Activated naive CD4-positive, alpha-beta T cell treated with anti-CD3 and anti-CD28 coated beads, Interleukin-2, amount 50 U/mL, for 72 hours (primary cell): ENCODE measurements at regions not wholly inside any gene's neighbourhood (a gene's known extent, or its start where the extent isn't known, plus 50 kb on each side); places are given as distances from the start of the nearest gene placed in this dataset.
"Not testable (repeated sequence)": the region's sequence is repeated elsewhere in the genome, so short reads cannot be mapped to it uniquely, and the experiment has no call there.

Experiments
- ATAC-seq, 2 donors: fragments of 150-1000 bp; cut with Tn5 transposase; 2 replicates each; pipeline ENCODE4 v1.10.0; 2021; ENCODE audit warnings: mild to moderate bottlenecking in 2 of 2, moderate library complexity in 2 of 2
- DNase-seq, 2 donors: peaks; one replicate each; pipeline ENCODE4 v3.0.0; 2021 to 2022; ENCODE audit warnings: low spot score in 2 of 2
- H3K27ac Mint-ChIP-seq, 2 donors: one replicate each; pipeline ENCODE4 v1.8.0; 2022; ENCODE audit warnings: mild to moderate bottlenecking in 2 of 2, mixed read lengths in 2 of 2
- H3K36me3 Mint-ChIP-seq, 2 donors: one replicate each; pipeline ENCODE4 v1.8.0; 2022; ENCODE audit warnings: mixed read lengths in 2 of 2
- H3K9me3 Mint-ChIP-seq, 2 donors: one replicate each; pipeline ENCODE4 v1.8.0; 2022; ENCODE audit warnings: mixed read lengths in 2 of 2

GRCh38 chr6:1215884-1216487 is 95.9 kb upstream of the FOXQ1 start:
- Mint-ChIP-seq H3K36me3 (no peaks in the 10 kb centered on the region), H3K27ac (no peak overlapping the region), H3K9me3 (no peaks in the 10 kb centered on the region)
- DNase-seq, result no peak
- no peak for ATAC-seq

DNA sequence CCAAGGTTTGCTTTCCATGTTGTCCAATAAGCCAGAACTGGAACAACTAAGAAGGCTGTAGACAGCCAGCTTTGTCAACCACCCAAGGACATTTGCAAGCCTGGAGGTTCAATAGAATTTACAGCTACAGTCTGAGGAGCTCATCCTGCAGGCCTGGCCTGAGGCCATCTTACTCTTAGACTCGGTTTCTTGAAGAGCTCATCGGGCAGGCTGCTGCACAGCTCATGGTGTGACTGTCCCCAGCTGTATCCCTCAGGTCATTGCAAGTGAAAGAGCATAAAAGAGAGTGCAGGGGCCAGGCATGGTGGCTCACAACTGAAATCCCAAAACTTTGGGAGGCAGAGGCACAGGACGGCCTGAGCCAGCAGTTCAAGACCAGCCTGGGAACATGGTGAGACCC is 96.9 kb upstream of the FOXQ1 start:
- H3K27ac Mint-ChIP-seq, result no peak overlapping the region
- no peaks in the 10 kb centered on the region for H3K9me3 Mint-ChIP-seq
- H3K36me3 Mint-ChIP-seq, result no peaks in the 10 kb centered on the region
- ATAC-seq, result no peak
- no peak for DNase-seq

GRCh38 chr6:1212919-1213318 is 99.0 kb upstream of the FOXQ1 start:
- DNase-seq (no peak), ATAC-seq (no peak)
- no peak overlapping the region for H3K27ac Mint-ChIP-seq

DNA sequence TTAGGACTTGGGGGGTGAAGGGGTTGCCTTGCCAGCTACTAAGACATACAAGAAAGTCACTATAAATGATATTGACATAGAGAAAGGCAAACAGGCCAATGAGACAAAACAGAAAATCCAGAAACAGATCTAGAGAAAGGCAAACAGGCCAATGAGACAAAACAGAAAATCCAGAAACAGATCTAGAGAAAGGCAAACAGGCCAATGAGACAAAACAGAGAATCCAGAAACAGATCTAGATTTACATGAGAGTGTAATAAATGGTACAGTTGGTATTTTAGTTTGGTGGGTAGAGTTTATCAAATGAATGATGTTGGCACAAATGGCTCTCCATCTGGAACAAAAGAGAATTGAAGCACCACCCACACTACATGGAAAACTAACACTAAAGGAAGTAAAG is 99.8 kb upstream of the FOXQ1 start:
- ATAC-seq, DNase-seq, H3K27ac Mint-ChIP-seq, H3K36me3 Mint-ChIP-seq, H3K9me3 Mint-ChIP-seq: not testable (repeated sequence)

More at GRCh38 chr6:1212919-1213318, 99.0 kb upstream of the FOXQ1 start:
- H3K9me3 Mint-ChIP-seq, result no peaks in the 10 kb centered on the region
- H3K36me3 Mint-ChIP-seq, result peaks cover 0 to 4% of the 10 kb centered on the region in 2 donors

- not testable (repeated sequence) for H3K27ac Mint-ChIP-seq, H3K9me3 Mint-ChIP-seq, ATAC-seq, DNase-seq, H3K36me3 Mint-ChIP-seq
Measured at GRCh38 chr6:1210631-1211030, 101.3 kb upstream of the FOXQ1 start.

- no peak for ATAC-seq
- Mint-ChIP-seq H3K36me3 (peaks cover 0 to 5% of the 10 kb centered on the region in 2 donors), H3K9me3 (no peaks in the 10 kb centered on the region), H3K27ac (no peak overlapping the region)
- no peak for DNase-seq
Measured at GRCh38 chr6:1208876-1209275, 103.0 kb upstream of the FOXQ1 start.

DNA sequence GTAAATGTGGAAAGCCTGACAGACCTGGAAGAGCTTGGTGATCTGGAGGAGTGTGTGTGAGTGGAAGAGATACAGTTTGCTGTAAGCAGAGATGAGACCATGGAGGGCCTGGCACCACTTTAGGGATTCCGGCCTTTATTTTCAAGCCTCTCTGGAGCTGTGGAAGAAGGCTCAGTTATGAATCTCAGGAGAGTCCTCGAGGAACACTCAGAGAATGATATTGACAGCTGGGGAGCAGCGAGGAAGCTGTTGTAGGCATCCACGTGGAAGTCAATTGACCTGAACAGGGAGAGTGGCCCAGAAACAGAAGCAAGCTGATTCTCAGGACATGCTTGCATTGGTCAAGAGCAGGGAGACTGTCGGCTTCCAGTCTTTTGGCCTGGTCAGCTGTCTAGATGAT is 108.4 kb upstream of the FOXQ1 start:
- Mint-ChIP-seq H3K27ac (no peak overlapping the region), H3K9me3 (no peaks in the 10 kb centered on the region), H3K36me3 (peaks cover 0 to 5% of the 10 kb centered on the region in 2 donors)
- ATAC-seq (no peak), DNase-seq (no peak)

- H3K9me3 Mint-ChIP-seq, result no peaks in the 10 kb centered on the region
- H3K36me3 Mint-ChIP-seq, result no peaks in the 10 kb centered on the region
- DNase-seq, result no peak
- ATAC-seq, result peak; percentile 75 to 88
- no peak overlapping the region for H3K27ac Mint-ChIP-seq
Measured at GRCh38 chr6:1202201-1202600, 109.7 kb upstream of the FOXQ1 start.

DNA sequence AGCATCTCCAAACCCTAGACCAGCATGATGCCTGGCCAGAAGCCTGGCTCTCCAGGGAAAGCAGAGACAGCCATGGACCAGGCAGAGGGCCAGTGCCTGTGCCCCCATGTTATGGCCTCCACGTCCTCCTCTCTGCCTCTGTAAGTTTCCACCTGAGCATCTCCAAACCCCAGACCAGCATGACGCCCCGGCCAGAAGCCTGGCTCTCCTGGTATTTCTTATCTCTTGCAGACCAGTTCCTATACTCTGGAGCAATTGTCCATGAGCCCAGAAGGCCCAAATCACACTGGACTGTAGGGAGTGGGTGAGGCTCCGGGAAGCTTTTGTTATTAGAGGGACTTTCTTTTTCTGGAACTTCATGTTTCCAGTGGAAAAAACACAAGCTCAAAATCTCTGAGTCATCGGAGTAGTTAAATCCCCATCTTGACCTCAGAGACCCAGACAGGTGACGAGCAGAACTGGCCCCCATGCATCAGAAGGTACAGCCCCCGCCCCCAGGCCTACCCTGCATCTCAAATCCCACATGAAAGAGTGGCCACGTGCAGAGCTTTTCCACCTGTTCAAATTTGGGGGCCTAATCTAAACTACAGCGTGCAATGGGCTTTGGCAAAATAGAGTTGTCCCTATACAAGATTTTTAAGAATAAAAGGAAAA is 110.2 kb upstream of the FOXQ1 start:
- DNase-seq, result no peak
- Mint-ChIP-seq H3K27ac (no peak overlapping the region), H3K36me3 (no peaks in the 10 kb centered on the region), H3K9me3 (no peaks in the 10 kb centered on the region)
- peak; percentile 50 to 61 for ATAC-seq

DNA sequence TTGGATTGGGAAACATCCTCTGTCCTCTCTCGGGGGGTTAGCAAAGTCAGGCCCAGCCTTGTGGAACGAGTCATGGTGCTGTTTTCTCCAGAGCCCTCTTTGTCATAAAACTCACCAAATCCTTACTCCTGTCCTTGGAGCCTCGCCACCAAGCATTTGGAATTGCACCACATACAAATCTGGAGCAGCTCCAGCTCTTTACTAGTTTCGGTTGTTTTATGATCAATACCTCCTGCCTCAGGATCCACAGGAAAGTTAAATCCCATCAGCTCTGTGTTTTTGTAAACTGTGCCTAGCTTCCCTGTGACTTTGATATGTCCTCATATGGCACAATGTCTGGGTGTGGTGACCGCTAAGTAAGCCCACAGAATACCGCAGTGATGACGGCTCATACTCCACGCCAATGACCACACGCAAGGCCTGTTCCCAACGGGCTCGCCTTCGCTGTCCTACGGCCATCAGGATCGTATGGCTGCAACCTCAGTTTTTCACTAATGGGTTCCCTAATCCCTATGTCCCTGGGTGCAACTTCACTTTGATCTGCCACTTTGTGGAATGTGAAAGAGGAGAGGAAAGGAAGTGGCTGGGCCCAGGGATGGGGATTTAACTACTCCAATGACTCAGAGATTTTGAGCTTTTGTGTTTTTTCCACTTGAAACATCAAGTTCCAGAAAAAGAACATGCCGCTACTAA is 111.3 kb upstream of the FOXQ1 start:
- no peak for DNase-seq
- Mint-ChIP-seq H3K36me3 (no peaks in the 10 kb centered on the region), H3K27ac (no peak overlapping the region), H3K9me3 (peaks cover 6 to 8% of the 10 kb centered on the region in 2 donors)
- ATAC-seq, result no peak

GRCh38 chr6:1200081-1200408 is 111.9 kb upstream of the FOXQ1 start:
- no peak overlapping the region for H3K27ac Mint-ChIP-seq
- peaks cover 7 to 8% of the 10 kb centered on the region in 2 donors for H3K9me3 Mint-ChIP-seq
- no peaks in the 10 kb centered on the region for H3K36me3 Mint-ChIP-seq
- ATAC-seq (no peak), DNase-seq (no peak)

DNA sequence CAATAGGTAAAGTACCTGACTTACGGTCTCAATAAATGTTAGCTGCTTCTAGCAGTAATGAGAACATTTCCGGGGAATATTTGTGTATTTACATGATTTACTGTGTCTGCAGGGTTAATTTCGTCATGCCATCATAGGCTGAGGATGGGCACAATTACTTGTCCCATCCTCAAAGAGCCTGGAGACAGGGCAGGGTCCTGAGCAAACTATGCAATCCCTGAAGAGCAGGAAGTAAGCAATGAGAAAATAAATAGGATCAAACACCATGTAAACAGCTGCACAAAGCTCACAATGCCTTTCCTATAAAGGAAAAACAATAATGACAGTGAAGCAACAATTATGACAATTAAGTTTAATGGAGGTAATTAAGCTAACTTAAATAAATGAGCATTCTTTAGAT is 114.6 kb upstream of the FOXQ1 start:
- ATAC-seq (no peak), DNase-seq (no peak)
- H3K9me3 Mint-ChIP-seq, result peaks cover 8 to 11% of the 10 kb centered on the region in 2 donors
- H3K27ac Mint-ChIP-seq, result no peak overlapping the region
- no peaks in the 10 kb centered on the region for H3K36me3 Mint-ChIP-seq

DNA sequence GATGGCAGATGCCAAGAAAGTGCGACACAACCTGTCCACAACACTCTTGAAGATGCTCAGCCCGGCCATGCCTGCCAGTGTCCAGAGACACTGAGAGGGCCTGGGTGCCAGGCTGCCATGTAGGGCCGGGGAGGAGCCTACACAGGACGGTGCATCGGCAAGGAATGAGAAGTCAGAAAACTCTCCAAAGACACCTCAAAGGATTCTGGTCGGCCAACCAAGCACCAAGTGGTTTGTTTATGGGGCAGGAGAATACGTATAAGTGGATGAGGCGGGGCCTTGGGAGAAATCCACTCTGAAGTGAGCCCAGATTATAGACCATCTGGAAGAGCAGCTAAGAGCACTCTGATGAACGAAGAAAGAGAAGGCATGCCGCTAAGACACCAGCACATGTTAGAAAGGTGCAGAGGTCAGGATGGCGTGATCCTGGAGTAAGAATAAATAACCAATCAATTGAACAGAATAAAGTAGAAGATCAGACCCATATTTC is 120.7 kb upstream of the FOXQ1 start:
- H3K27ac Mint-ChIP-seq, result no peak overlapping the region
- no peaks in the 10 kb centered on the region for H3K36me3 Mint-ChIP-seq
- ATAC-seq, result no peak
- no peak for DNase-seq
- H3K9me3 Mint-ChIP-seq, result peaks cover 7 to 11% of the 10 kb centered on the region in 2 donors

GRCh38 chr6:1190366-1190765 is 121.5 kb upstream of the FOXQ1 start:
- Mint-ChIP-seq H3K36me3 (no peaks in the 10 kb centered on the region), H3K9me3 (peaks cover 0 to 3% of the 10 kb centered on the region in 2 donors)
- ATAC-seq, result no peak

GRCh38 chr6:1188199-1188598 is 123.7 kb upstream of the FOXQ1 start:
- H3K36me3 Mint-ChIP-seq, result no peaks in the 10 kb centered on the region
- no peak for DNase-seq
- no peaks in the 10 kb centered on the region for H3K9me3 Mint-ChIP-seq
- H3K27ac Mint-ChIP-seq, result no peak overlapping the region
- ATAC-seq, result no peak

More at GRCh38 chr6:1190366-1190765, 121.5 kb upstream of the FOXQ1 start:
- no peak for DNase-seq
- no peak overlapping the region for H3K27ac Mint-ChIP-seq

DNA sequence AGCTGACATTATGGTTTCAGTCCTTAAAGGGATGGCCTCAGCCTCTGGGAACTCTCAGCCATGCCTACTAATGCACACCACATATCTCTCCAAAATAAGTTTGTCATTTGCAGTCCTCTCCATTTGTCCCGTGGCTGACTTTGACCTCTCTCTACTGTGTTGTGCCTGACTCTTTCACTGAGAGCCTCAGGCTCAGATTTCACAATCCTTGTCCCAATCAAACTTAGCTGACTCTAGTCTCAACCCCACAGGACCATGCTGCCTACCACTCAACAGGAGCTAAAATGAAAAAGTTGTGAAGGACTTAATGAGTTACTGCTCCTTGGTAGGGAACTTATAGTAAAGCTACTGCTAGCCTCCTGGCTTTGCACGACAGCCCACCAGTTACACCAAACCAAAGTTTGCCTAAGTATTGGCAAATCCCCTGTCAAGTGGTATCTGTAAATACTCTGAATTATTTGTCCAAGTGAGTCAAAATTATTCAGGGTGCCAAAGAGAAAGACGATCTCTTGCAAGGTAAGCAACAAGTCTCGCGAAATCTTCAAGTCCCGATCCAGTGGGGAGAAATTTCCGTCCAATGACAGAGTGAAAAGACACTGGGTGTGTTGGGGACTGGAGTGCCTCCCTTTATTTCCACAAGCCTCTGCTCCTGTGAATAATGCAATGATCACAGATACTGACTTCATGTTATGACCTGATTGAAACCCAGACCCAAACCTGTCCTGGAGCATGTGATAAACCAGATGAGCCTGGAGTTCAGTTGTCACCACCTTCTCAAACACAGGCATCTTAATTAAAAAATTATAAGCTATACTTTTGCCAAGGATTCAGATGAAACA is 124.4 kb upstream of the FOXQ1 start:
- no peak for DNase-seq
- no peaks in the 10 kb centered on the region for H3K9me3 Mint-ChIP-seq
- H3K36me3 Mint-ChIP-seq, result no peaks in the 10 kb centered on the region
- H3K27ac Mint-ChIP-seq, result no peak overlapping the region
- no peak for ATAC-seq

GRCh38 chr6:1184318-1184717 is 127.6 kb upstream of the FOXQ1 start:
- ATAC-seq, result no peak

More at GRCh38 chr6:1184318-1184717, 127.6 kb upstream of the FOXQ1 start:
- Mint-ChIP-seq H3K27ac (no peak overlapping the region), H3K9me3 (no peaks in the 10 kb centered on the region), H3K36me3 (no peaks in the 10 kb centered on the region)
- no peak for DNase-seq
